Activated CD4-positive, alpha-beta T cell treated with anti-CD3 and anti-CD28 coated beads for 36 hours (primary cell): ENCODE measurements at regions not wholly inside any gene's neighbourhood (a gene's known extent, or its start where the extent isn't known, plus 50 kb on each side); places are given as distances from the start of the nearest gene placed in this dataset.

ENCODE experiments used
- ATAC-seq: fragments of 200-7000 bp; cut with Tn5 transposase; one replicate; pipeline ENCODE4 v1.10.0; 2021; ENCODE audit warnings: mild to moderate bottlenecking, moderate library complexity
- CTCF ChIA-PET: fragments of 350-600 bp; sonication (Branson Sonifier 250); formaldehyde crosslinking; loops from one replicate; lab custom pipeline; 2021; ENCODE audit warnings: antibody characterized with exemption; lab: Charles Lee
- POLR2A ChIA-PET: fragments of 350-600 bp; sonication (Branson Sonifier 250); formaldehyde crosslinking; loops from one replicate; lab custom pipeline; 2021; ENCODE audit warnings: antibody characterized with exemption, inconsistent platforms; lab: Charles Lee
- DNase-seq: peaks from one replicate; pipeline ENCODE4 v3.0.0-alpha.2; 2020
- H3K27ac Mint-ChIP-seq: one replicate; pipeline ENCODE4 v1.8.0; 2021; ENCODE audit warnings: mixed read lengths
- H3K27me3 Mint-ChIP-seq: one replicate; pipeline ENCODE4 v1.8.0; 2021; ENCODE audit warnings: mixed read lengths
- H3K36me3 Mint-ChIP-seq: one replicate; pipeline ENCODE4 v1.8.0; 2021; ENCODE audit warnings: low read depth, mixed read lengths
- H3K4me1 Mint-ChIP-seq: one replicate; pipeline ENCODE4 v1.8.0; 2021; ENCODE audit warnings: mixed read lengths
- H3K4me3 Mint-ChIP-seq: one replicate; pipeline ENCODE4 v1.8.0; 2021; ENCODE audit warnings: mild to moderate bottlenecking, moderate library complexity, mixed read lengths
- H3K9me3 Mint-ChIP-seq: one replicate; pipeline ENCODE4 v1.8.0; 2021; ENCODE audit warnings: low read depth, mixed read lengths
- intact Hi-C, 2 experiments: fragments of 100-400 bp; cut with DNase I in 1 of 2; cut with micrococcal nuclease in 1 of 2; formaldehyde crosslinking; loops; one replicate each; pipeline versions ENCODE4 v1.14.2 to v1.15.1; 2022 to 2024; cut with DNase I, micrococcal nuclease

DNA sequence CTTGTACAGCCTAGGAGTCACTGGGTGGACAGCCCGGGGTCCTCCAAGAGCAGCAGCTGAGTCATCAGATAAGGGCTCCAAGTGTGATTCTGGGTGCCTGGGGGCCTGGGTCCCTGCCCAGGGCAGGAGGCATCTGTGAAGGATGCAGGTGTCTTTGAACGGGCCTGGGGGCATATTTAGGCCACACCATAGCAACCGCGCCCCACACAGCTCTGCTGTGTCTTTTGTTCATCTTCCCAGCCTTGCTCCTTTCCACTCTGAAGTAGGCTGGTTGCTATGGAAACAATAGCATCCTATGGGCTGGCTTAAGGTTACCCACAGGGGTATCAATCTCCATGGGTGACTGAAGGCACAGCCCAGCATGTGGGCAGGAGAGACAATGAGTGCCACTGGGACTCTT, 324.7 kb downstream of the TCERG1L start:
- POLR2A ChIA-PET = no interaction called here
- H3K36me3 Mint-ChIP-seq = no peaks in the 10 kb centered on the region
- no peak for ATAC-seq

DNA sequence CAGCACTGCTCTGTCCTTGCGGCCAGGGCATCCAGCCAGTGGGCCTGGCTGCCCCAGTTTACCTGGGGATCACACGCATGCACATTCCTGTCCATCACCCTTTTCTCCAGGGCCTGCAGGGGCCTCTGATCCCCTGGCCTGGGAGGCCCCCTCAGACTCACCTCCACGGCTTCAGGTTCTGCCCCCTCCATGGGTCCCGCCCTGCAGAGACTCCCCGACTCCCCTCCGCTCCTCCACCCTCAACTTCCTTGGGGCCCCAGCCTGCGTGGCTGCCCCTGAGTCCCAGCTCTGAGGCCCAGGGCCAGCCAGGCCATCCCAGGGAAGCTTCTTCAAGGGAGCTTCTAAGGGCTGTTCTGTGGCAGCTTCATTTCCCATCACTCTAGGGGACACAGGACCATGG, 324.1 kb downstream of the TCERG1L start:
- no peak overlapping the region for H3K4me3 Mint-ChIP-seq
- H3K27me3 Mint-ChIP-seq = no peaks in the 10 kb centered on the region
- ChIA-PET CTCF (no interaction called here), POLR2A (no interaction called here)
- no peaks in the 10 kb centered on the region for H3K36me3 Mint-ChIP-seq
- H3K9me3 Mint-ChIP-seq = peaks cover 13% of the 10 kb centered on the region
- no peaks in the 10 kb centered on the region for H3K4me1 Mint-ChIP-seq
- DNase-seq (no peak), ATAC-seq (no peak)
- H3K27ac Mint-ChIP-seq = no peak overlapping the region
- intact Hi-C loops = no loop called here

More for the DNA sequence above, 324.7 kb downstream of the TCERG1L start:
- Mint-ChIP-seq H3K9me3 (peaks cover 13% of the 10 kb centered on the region), H3K4me3 (no peak overlapping the region), H3K4me1 (no peaks in the 10 kb centered on the region), H3K27ac (no peak overlapping the region), H3K27me3 (no peaks in the 10 kb centered on the region)
- intact Hi-C loops = no loop called here
- DNase-seq = no peak
- CTCF ChIA-PET = no interaction called here

DNA sequence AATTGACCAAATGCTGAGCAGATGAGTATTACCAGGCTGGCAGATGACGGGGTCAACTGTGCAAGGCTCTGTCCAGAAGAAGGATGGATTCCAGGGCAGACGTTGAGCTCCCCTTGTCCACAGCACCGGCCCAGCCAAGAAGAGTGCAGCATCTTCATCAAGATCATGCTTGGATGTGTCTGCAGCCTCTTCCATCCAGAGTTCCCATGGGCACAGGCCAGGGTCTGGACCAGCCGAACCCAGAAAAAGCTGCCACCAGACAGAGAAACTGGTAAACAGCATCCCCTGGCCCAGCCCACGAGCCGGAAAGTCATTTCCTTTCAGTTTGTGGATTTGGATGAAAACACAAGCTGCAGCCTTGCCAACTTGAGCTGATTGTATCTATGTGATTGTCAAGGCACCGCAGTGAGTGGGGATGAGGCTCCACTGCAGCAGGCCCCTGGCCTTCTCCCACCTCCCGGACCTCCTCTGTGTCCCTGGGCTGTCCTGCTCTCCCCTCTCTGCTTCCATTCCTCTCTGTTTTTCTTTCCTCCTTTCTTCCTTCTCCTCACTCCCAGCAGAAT, 321.8 kb downstream of the TCERG1L start:
- intact Hi-C loops = no loop called here
- POLR2A ChIA-PET = interaction anchor here (0.6 kb wide), 1 partner anchor 270 kb away, joined by 7 read pairs; no protein-coding TSS in a partner anchor
- no peak overlapping the region for H3K4me3 Mint-ChIP-seq

DNA sequence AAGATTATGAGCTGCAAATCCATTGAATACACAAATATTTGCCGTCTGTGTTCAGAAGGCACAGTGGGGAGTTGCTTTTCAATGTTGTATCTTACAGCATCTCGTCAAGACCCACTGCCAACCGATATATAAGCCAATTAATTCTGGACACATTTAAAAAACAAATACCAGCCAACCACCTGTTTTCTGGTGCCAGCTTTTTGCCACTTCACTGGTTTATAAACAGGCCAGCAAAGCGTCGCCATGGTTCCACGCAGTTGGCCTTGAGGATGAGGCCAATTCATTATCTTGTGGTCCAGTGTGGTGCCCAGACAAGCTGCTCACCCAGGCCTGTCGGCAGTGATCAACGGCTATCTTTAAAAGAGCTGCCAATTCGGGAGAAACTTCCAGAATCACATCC, 321.0 kb downstream of the TCERG1L start:
- Mint-ChIP-seq H3K36me3 (no peaks in the 10 kb centered on the region), H3K27me3 (no peaks in the 10 kb centered on the region), H3K9me3 (no peaks in the 10 kb centered on the region), H3K4me3 (no peak overlapping the region), H3K4me1 (no peaks in the 10 kb centered on the region), H3K27ac (no peak overlapping the region)
- CTCF ChIA-PET = interaction anchor here (0.6 kb wide), 1 partner anchor 1645 kb away, joined by 3 read pairs; no protein-coding TSS in a partner anchor
- ATAC-seq (no peak), DNase-seq (no peak)
- intact Hi-C loops = no loop called here
- POLR2A ChIA-PET = interaction anchor here (0.6 kb wide), 1 partner anchor 271 kb away, joined by 7 read pairs; no protein-coding TSS in a partner anchor

More for the DNA sequence above, 321.8 kb downstream of the TCERG1L start:
- Mint-ChIP-seq H3K36me3 (no peaks in the 10 kb centered on the region), H3K4me1 (no peaks in the 10 kb centered on the region), H3K9me3 (no peaks in the 10 kb centered on the region), H3K27me3 (no peaks in the 10 kb centered on the region), H3K27ac (no peak overlapping the region)
- CTCF ChIA-PET = no interaction called here
- no peak for DNase-seq
- ATAC-seq = no peak

DNA sequence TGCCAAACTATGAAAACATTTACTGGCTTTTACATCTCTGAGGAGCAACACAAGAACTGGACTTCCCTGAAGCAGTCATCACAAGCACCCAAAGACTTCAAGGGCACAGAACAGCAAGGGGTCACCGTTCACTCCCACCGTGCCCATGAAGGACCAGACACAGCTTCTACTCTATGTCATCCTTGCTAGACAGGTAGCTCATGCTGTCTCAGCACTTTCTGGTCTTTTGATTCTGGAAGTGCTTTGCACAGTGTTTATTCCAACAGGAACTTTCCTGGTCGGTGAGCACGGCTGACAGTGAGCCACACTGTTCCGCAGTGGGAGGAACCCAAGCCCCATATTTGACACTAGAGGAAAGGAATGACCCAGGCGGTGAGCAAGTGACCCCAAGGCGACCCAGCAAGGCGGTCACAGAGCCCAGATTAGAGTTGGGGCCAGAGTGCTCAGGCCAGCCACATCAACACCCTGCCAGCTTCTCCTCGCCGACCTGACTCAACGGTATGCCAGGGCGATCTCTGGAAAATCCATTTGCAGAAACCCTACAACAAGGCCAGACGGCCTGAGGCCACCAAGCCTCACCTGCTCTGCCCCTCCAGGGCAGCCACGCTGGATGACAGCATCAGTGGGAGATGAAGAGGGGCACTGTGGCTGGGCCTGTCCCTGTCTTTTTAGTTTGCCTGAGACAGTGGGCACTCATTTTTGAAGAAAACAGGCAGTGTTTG, 318.6 kb downstream of the TCERG1L start:
- ChIA-PET POLR2A (no interaction called here), CTCF (no interaction called here)
- Mint-ChIP-seq H3K36me3 (no peaks in the 10 kb centered on the region), H3K4me1 (no peaks in the 10 kb centered on the region), H3K27me3 (no peaks in the 10 kb centered on the region), H3K27ac (no peak overlapping the region), H3K9me3 (no peaks in the 10 kb centered on the region), H3K4me3 (no peak overlapping the region)
- no peak for ATAC-seq
- DNase-seq = no peak
- intact Hi-C loops = no loop called here

DNA sequence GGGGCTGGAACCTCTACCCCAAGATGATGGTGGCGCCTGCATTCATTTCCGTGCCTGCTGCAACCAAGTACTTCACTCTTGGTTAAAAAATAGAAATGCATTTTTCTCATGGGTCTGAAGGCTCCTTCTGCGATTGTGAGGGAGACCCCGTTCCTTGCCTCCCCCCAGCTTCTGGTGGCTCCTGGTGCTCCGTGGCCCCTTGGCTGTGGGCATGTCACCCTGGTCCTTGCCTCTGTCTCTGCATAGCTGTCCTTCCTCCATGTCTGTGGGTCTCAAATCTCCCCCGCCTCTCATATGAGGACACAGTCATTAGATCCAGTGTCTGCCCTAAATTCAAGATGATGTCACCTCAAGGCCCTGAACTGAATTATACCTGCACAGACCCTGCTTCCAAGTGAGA, 317.9 kb downstream of the TCERG1L start:
- H3K4me1 Mint-ChIP-seq = no peaks in the 10 kb centered on the region
- intact Hi-C loops = no loop called here
- H3K4me3 Mint-ChIP-seq = no peak overlapping the region
- ATAC-seq (no peak), DNase-seq (no peak)
- POLR2A ChIA-PET = no interaction called here
- H3K9me3 Mint-ChIP-seq = no peaks in the 10 kb centered on the region
- H3K36me3 Mint-ChIP-seq = no peaks in the 10 kb centered on the region
- H3K27ac Mint-ChIP-seq = no peak overlapping the region
- CTCF ChIA-PET = no interaction called here
- no peaks in the 10 kb centered on the region for H3K27me3 Mint-ChIP-seq

DNA sequence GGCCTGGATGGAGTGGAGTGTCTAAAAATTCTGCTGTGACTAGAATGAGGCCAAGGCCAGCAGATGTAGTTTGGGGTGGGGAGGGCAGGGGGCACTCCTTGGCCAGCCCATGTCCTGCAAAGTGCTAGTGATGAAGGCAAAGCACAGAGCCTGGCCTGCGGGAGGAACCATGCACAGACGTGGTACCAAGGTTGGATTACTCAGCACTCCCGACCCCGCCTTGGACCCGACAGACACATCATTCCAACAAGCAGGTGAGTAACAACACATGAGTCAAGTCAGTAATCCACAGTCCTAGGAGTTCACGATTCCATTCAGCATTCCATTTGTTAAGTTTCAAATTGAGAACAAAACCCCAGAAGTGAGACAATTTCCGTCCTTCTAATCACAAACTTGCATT, 317.3 kb downstream of the TCERG1L start:
- ChIA-PET POLR2A (no interaction called here), CTCF (no interaction called here)
- no peak overlapping the region for H3K4me3 Mint-ChIP-seq
- no peaks in the 10 kb centered on the region for H3K4me1 Mint-ChIP-seq
- no peaks in the 10 kb centered on the region for H3K9me3 Mint-ChIP-seq
- intact Hi-C loops = no loop called here
- DNase-seq = no peak
- H3K27me3 Mint-ChIP-seq = no peaks in the 10 kb centered on the region
- H3K27ac Mint-ChIP-seq = no peak overlapping the region
- no peak for ATAC-seq
- no peaks in the 10 kb centered on the region for H3K36me3 Mint-ChIP-seq

DNA sequence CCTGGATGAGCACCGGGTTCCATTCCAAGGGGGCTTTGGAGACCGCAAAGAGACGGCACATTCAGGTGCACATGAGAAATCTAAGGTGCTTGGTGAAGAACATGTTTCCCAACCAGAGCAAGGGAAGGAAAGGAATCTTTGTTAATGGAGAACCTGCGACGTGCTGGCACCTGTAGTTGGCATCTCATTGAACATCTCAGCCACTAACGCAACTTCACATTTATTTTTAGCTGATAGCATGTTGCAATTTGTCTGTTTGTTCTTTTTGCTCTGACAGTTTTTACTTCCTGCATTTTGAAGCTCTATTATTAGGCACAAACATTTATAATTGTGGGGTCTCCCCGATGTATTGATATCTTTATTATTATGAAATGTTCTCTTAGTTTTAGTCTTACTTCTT, 316.7 kb downstream of the TCERG1L start:
- no peak for ATAC-seq
- no peaks in the 10 kb centered on the region for H3K27me3 Mint-ChIP-seq
- no peak for DNase-seq
- H3K4me1 Mint-ChIP-seq = no peaks in the 10 kb centered on the region
- H3K27ac Mint-ChIP-seq = no peak overlapping the region
- intact Hi-C loops = no loop called here
- ChIA-PET POLR2A (no interaction called here), CTCF (no interaction called here)
- no peaks in the 10 kb centered on the region for H3K36me3 Mint-ChIP-seq
- no peak overlapping the region for H3K4me3 Mint-ChIP-seq
- H3K9me3 Mint-ChIP-seq = no peaks in the 10 kb centered on the region

DNA sequence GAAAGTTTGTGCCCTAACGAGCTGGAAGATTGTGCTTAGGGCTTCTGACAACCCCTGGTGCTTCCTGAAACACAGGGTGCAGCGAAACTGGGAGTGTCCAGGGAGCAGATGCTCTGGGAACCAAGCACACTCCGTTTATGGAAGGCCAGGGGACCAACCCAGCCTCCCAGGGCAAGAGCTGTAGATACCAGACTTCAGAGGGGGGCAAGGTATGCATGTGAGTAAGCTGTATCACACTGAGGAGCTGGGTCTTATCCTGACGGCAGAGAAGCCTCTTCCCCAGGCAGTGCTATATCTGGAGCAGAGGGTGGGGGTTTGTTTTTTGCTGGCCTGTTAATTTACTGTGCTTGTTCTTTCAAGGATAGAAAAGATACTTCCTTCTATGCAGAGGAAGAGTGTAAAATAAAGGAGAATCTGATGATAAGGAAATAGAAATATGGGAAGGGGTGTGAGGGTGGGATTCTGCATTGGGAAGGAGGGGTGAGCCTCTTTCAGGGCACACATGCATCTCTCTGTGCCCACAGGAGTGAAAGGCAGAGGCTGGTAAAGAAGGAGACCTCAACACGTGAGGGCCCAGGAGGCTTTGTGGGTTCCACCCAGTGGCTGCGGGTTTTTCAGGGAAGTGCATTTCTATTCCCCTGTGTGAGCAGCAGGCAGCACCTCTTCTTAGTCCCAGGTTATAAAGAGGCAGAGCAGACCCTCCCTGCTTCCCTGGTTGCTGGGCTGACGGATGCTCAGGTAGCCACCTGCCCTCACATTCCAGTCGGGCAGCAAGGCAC, 314.1 kb downstream of the TCERG1L start:
- Mint-ChIP-seq H3K27ac (no peak overlapping the region), H3K4me1 (no peaks in the 10 kb centered on the region), H3K36me3 (no peaks in the 10 kb centered on the region), H3K9me3 (no peaks in the 10 kb centered on the region), H3K27me3 (no peaks in the 10 kb centered on the region), H3K4me3 (no peak overlapping the region)
- ATAC-seq (no peak), DNase-seq (no peak)
- CTCF ChIA-PET = no interaction called here
- POLR2A ChIA-PET = no interaction called here
- intact Hi-C loops = no loop called here

DNA sequence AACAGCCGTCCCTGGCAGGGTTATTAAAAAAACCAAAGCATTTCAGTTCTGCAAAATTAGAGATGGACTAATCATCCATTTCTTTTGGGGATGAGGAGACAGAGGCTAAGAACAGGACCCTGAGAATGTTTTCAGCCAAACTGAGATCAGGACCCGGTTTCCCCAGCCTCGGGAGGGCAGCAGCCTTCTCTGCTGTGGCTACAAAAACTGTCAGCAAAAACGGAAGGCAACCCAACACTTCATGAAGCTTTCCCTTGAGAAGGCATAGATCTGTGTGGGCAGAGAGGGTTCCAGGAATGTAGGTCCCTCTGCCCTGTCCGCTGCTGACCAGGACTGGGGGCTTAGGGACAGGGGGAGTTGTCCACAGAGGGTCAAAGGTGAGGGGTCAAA, 313.5 kb downstream of the TCERG1L start:
- no peak overlapping the region for H3K27ac Mint-ChIP-seq
- no peaks in the 10 kb centered on the region for H3K36me3 Mint-ChIP-seq
- ChIA-PET CTCF (no interaction called here), POLR2A (no interaction called here)
- ATAC-seq = no peak
- H3K4me1 Mint-ChIP-seq = no peaks in the 10 kb centered on the region
- H3K4me3 Mint-ChIP-seq = no peak overlapping the region
- H3K9me3 Mint-ChIP-seq = no peaks in the 10 kb centered on the region
- no peak for DNase-seq
- H3K27me3 Mint-ChIP-seq = no peaks in the 10 kb centered on the region
- intact Hi-C loops = no loop called here

DNA sequence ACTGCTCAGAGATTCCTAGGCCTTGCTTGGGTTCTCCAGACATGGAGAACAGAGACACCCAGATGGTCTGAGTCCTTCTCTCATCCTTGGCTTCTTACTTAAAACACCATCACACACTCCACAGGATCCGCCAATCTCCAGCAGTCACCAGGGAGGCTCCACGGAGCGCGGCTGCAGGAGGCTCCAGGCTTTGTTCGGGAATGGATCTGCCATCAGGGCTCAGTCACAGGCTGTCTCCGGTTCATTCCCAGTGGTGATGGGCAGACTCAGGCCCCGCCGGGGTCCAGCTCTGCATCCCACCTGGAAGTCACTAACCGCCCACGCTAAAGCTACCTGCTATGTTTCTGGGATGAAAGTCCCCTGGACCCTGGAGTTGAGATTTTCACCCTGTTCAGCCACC, 312.9 kb downstream of the TCERG1L start:
- Mint-ChIP-seq H3K27ac (no peak overlapping the region), H3K9me3 (no peaks in the 10 kb centered on the region), H3K4me1 (no peaks in the 10 kb centered on the region), H3K36me3 (no peaks in the 10 kb centered on the region), H3K4me3 (no peak overlapping the region), H3K27me3 (no peaks in the 10 kb centered on the region)
- DNase-seq (no peak), ATAC-seq (no peak)
- intact Hi-C loops = no loop called here
- CTCF ChIA-PET = no interaction called here
- POLR2A ChIA-PET = no interaction called here
